Smooth muscle cell (in vitro differentiated cells): ENCODE measurements at regions not wholly inside any gene's neighbourhood (a gene's known extent, or its start where the extent isn't known, plus 50 kb on each side); places are given as distances from the start of the nearest gene placed in this dataset.

ENCODE experiments used
- DNase-seq: peaks from one replicate; lab custom pipeline; 2025; ENCODE audit not compliant: unreplicated experiment; lab: John Stamatoyannopoulos, UW
- H2AFZ ChIP-seq: fragments of 200-600 bp; sonication (generic); 2 replicates; pipeline ENCODE4 v1.6.0; 2016; ENCODE audit warnings: antibody characterized with exemption, low read depth, mild to moderate bottlenecking
- H3F3A ChIP-seq: fragments of 200-600 bp; sonication (generic); 2 replicates; pipeline ENCODE4 v1.6.0; 2017; ENCODE audit warnings: antibody characterized with exemption, low read depth
- H3K27ac ChIP-seq: fragments of 200-600 bp; sonication (generic); 2 replicates; pipeline ENCODE4 v1.5.1; 2016; ENCODE audit warnings: low read depth, mild to moderate bottlenecking
- H3K27me3 ChIP-seq: fragments of 200-600 bp; sonication (generic); 2 replicates; pipeline ENCODE4 v1.6.1; 2016; ENCODE audit warnings: low read depth, mild to moderate bottlenecking
- H3K36me3 ChIP-seq: fragments of 200-600 bp; sonication (generic); 2 replicates; pipeline ENCODE4 v1.5.1; 2016; ENCODE audit warnings: low read depth
- H3K4me1 ChIP-seq: fragments of 200-600 bp; sonication (generic); 2 replicates; pipeline ENCODE4 v1.5.1; 2016; ENCODE audit warnings: low read depth
- H3K4me2 ChIP-seq: fragments of 200-600 bp; sonication (generic); 2 replicates; pipeline ENCODE4 v1.6.0; 2016; ENCODE audit warnings: mild to moderate bottlenecking
- H3K4me3 ChIP-seq: fragments of 200-600 bp; sonication (generic); 2 replicates; pipeline ENCODE4 v1.5.1; 2016; ENCODE audit warnings: mild to moderate bottlenecking
- H3K79me2 ChIP-seq: fragments of 200-600 bp; sonication (generic); 2 replicates; pipeline ENCODE4 v1.6.0; 2016; ENCODE audit warnings: low read depth, mild to moderate bottlenecking
- H3K9ac ChIP-seq: fragments of 200-600 bp; sonication (generic); 2 replicates; pipeline ENCODE4 v1.6.0; 2016; ENCODE audit warnings: low read depth
- H3K9me3 ChIP-seq: fragments of 200-600 bp; sonication (generic); replicated peaks from 2 replicates; pipeline ENCODE4 v1.5.1; 2016; ENCODE audit warnings: low read depth
- H4K20me1 ChIP-seq: fragments of 200-600 bp; sonication (generic); 2 replicates; pipeline ENCODE4 v1.6.0; 2016; ENCODE audit warnings: low read depth
- WGBS: methylation state at CpG from one replicate; pipeline ENCODE4 v1.1.7; 2016; ENCODE audit warnings: low lambda C conversion rate; 5-methylcytosine and 5-hydroxymethylcytosine counted together
- TF ChIP-seq, protein P1 (sequence below): fragments of 200-600 bp; sonication (generic); IDR thresholded peaks from 2 replicates; pipeline ENCODE4 v1.5.1; 2017; ENCODE audit warnings: borderline replicate concordance, mild to moderate bottlenecking, antibody characterized with exemption; ENCODE audit not compliant: insufficient read depth, poor library complexity, severe bottlenecking

DNA sequence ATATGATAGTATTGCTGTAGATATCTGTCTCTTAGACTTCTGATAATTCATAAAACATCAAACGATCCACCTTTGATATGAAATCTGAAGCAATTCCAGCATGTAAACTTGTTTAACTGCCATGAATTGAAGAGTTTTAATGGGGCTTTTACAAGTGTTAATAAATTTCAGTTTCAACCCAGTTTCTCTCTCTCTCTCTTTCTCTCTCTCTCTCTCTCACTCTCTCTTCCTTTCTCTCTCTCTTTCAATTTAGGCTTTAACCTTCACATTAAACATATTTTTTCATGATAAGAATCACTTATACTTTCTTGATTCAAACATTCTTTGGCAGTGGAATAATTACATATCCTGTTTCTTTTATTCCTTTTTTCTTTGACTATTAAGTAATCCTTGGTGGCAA lies 296.1 kb downstream of the EPHA4 start:
- TF ChIP-seq, protein P1, sequence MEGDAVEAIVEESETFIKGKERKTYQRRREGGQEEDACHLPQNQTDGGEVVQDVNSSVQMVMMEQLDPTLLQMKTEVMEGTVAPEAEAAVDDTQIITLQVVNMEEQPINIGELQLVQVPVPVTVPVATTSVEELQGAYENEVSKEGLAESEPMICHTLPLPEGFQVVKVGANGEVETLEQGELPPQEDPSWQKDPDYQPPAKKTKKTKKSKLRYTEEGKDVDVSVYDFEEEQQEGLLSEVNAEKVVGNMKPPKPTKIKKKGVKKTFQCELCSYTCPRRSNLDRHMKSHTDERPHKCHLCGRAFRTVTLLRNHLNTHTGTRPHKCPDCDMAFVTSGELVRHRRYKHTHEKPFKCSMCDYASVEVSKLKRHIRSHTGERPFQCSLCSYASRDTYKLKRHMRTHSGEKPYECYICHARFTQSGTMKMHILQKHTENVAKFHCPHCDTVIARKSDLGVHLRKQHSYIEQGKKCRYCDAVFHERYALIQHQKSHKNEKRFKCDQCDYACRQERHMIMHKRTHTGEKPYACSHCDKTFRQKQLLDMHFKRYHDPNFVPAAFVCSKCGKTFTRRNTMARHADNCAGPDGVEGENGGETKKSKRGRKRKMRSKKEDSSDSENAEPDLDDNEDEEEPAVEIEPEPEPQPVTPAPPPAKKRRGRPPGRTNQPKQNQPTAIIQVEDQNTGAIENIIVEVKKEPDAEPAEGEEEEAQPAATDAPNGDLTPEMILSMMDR: no peak
- Histone ChIP-seq H4K20me1 (no peaks in the 10 kb centered on the region), H3K9ac (no peak overlapping the region), H3K9me3 (no peaks in the 10 kb centered on the region), H3K4me2 (no peak overlapping the region), H2AFZ (no peak overlapping the region), H3K27me3 (no peaks in the 10 kb centered on the region), H3K79me2 (no peaks in the 10 kb centered on the region), H3K36me3 (no peaks in the 10 kb centered on the region), H3K4me1 (no peaks in the 10 kb centered on the region), H3F3A (no peaks in the 10 kb centered on the region), H3K4me3 (no peak overlapping the region), H3K27ac (no peak overlapping the region)
- DNase-seq: no peak
- WGBS: 91% methylated on average over 1 of the region's 1 CpG

- no peaks in the 10 kb centered on the region for H3K9me3 ChIP-seq
- H3K9ac ChIP-seq: no peak overlapping the region
- 93% methylated on average over 2 of the region's 2 CpGs for WGBS
- no peaks in the 10 kb centered on the region for H3K4me1 ChIP-seq
- no peaks in the 10 kb centered on the region for H3K79me2 ChIP-seq
- no peaks in the 10 kb centered on the region for H3F3A ChIP-seq
- DNase-seq: no peak
- TF ChIP-seq, protein P1: no peak
- H2AFZ ChIP-seq: no peak overlapping the region
- H3K36me3 ChIP-seq: no peaks in the 10 kb centered on the region
- H3K4me3 ChIP-seq: no peak overlapping the region
- no peak overlapping the region for H3K4me2 ChIP-seq
- H4K20me1 ChIP-seq: no peaks in the 10 kb centered on the region
- no peak overlapping the region for H3K27ac ChIP-seq
- H3K27me3 ChIP-seq: no peaks in the 10 kb centered on the region
Measured at GRCh38 chr2:221276601-221277000, 295.5 kb downstream of the EPHA4 start.

DNA sequence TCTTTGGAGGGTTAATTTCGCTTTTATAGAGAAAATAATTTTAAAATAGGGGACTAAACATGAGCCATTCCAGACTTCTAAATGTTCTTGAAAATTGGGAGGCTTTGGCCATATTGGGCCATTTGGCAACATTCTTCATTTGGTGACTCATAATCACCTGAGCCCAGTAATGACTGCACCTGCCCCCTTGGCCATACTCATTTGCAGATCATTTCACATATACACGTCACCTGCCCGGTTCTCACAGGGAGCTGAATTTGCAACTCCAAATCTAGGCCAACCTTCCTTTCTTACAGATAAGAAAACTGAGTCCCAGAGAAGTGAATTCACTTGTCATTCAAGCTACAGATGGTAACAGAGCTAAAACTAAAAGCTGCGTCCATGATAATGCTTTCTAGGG lies 289.7 kb downstream of the EPHA4 start:
- H3K4me2 ChIP-seq: no peak overlapping the region
- peaks cover 25% of the 10 kb centered on the region for H3K4me1 ChIP-seq
- H3K4me3 ChIP-seq: no peak overlapping the region
- WGBS: 79% methylated on average over 4 of the region's 4 CpGs
- no peaks in the 10 kb centered on the region for H4K20me1 ChIP-seq
- no peaks in the 10 kb centered on the region for H3K9me3 ChIP-seq
- H3K36me3 ChIP-seq: no peaks in the 10 kb centered on the region
- no peaks in the 10 kb centered on the region for H3K27me3 ChIP-seq
- H3K79me2 ChIP-seq: no peaks in the 10 kb centered on the region
- no peak overlapping the region for H2AFZ ChIP-seq
- no peaks in the 10 kb centered on the region for H3F3A ChIP-seq
- peak overlapping the region; percentile 28 for H3K27ac ChIP-seq
- no peak overlapping the region for H3K9ac ChIP-seq
- DNase-seq: no peak
- TF ChIP-seq, protein P1: no peak

- Histone ChIP-seq H4K20me1 (no peaks in the 10 kb centered on the region), H2AFZ (no peak overlapping the region), H3K9me3 (no peaks in the 10 kb centered on the region), H3K4me1 (peaks cover 29% of the 10 kb centered on the region), H3K4me3 (no peak overlapping the region), H3K4me2 (peak overlapping the region; percentile 76), H3K36me3 (no peaks in the 10 kb centered on the region), H3K27ac (peak overlapping the region; percentile 17), H3K9ac (no peak overlapping the region), H3K27me3 (no peaks in the 10 kb centered on the region), H3K79me2 (no peaks in the 10 kb centered on the region), H3F3A (no peaks in the 10 kb centered on the region)
- DNase-seq: no peak
- TF ChIP-seq, protein P1: no peak
- WGBS: 63% methylated on average over 5 of the region's 5 CpGs
Measured at GRCh38 chr2:221283896-221284545, 288.1 kb downstream of the EPHA4 start.
